ENCODE measurements at regions not wholly inside any gene's neighbourhood (a gene's known extent, or its start where the extent isn't known, plus 50 kb on each side); places are given as distances from the start of the nearest gene placed in this dataset.

DNA sequence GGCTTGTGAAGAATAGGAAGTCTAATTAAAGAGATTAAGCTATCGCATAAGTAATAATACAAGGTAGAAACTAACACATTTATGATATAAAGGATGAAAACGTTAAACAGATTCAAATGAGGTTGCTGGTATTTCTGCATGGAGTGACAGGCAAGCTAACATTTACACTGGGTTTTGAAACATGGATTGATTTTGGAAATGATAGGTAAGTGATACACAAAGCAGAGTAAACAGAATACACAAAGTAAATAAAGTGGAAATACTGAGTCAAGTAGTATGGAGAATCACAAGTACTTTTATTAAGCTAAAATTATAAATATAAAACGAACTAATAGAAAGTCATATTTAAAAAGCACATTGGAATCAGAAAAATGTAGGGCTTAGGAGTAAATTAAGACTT, 665.3 kb downstream of the STPG2 start:
- no peak overlapping the region for H3K4me3 ChIP-seq
- H3K36me3 ChIP-seq, result no peaks in the 10 kb centered on the region
- 78 to 85% (median 82%) methylated on average over 3 of the region's 3 CpGs for WGBS, 4 donors
- H3K27me3 ChIP-seq, result no peaks in the 10 kb centered on the region
- TF ChIP-seq, protein P1, sequence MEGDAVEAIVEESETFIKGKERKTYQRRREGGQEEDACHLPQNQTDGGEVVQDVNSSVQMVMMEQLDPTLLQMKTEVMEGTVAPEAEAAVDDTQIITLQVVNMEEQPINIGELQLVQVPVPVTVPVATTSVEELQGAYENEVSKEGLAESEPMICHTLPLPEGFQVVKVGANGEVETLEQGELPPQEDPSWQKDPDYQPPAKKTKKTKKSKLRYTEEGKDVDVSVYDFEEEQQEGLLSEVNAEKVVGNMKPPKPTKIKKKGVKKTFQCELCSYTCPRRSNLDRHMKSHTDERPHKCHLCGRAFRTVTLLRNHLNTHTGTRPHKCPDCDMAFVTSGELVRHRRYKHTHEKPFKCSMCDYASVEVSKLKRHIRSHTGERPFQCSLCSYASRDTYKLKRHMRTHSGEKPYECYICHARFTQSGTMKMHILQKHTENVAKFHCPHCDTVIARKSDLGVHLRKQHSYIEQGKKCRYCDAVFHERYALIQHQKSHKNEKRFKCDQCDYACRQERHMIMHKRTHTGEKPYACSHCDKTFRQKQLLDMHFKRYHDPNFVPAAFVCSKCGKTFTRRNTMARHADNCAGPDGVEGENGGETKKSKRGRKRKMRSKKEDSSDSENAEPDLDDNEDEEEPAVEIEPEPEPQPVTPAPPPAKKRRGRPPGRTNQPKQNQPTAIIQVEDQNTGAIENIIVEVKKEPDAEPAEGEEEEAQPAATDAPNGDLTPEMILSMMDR (IDR thresholded peaks at IDR 0.05), result no peak
- TF ChIP-seq POLR2A (IDR thresholded peaks at IDR 0.05), result no peak
- DNase-seq (no peak), ATAC-seq (no peak)
- H3K27ac ChIP-seq, result no peak overlapping the region
- H3K4me1 ChIP-seq, result no peaks in the 10 kb centered on the region
- peaks cover 0 to 21% (median 0%) of the 10 kb centered on the region in 12 donors for H3K9me3 ChIP-seq
- intact Hi-C loops (cut with DNase I), result no loop called here

DNA sequence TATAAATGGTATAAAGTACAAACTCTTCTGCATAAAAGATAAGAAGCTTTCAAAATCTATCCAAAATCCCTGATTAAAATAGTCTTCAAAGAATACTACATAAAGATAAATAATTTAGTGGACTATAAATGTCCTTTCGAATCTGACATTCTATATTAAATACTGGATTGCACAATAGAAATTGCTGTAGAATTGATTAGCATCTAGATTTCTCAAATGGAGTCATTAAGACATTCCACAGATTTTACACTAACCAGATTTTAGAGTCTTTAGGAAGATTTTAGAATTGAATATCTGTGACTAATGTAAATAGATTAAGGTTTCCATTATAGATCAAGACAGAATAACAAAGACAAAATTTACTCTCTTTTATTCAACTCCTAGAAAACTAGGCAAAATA, 663.9 kb downstream of the STPG2 start:
- peaks cover 0 to 17% (median 0%) of the 10 kb centered on the region in 12 donors for H3K9me3 ChIP-seq
- WGBS, 4 donors, result 64 to 72% (median 67%) methylated on average over 1 of the region's 1 CpG
- intact Hi-C loops (cut with DNase I), result no loop called here
- no peak overlapping the region for H3K27ac ChIP-seq
- no peak for TF ChIP-seq POLR2A (IDR thresholded peaks at IDR 0.05)
- TF ChIP-seq, protein P1 (IDR thresholded peaks at IDR 0.05), result no peak
- no peak overlapping the region for H3K4me3 ChIP-seq
- no peak for DNase-seq
- H3K27me3 ChIP-seq, result no peaks in the 10 kb centered on the region
- no peaks in the 10 kb centered on the region for H3K4me1 ChIP-seq
- ATAC-seq, result no peak
- no peaks in the 10 kb centered on the region for H3K36me3 ChIP-seq

DNA sequence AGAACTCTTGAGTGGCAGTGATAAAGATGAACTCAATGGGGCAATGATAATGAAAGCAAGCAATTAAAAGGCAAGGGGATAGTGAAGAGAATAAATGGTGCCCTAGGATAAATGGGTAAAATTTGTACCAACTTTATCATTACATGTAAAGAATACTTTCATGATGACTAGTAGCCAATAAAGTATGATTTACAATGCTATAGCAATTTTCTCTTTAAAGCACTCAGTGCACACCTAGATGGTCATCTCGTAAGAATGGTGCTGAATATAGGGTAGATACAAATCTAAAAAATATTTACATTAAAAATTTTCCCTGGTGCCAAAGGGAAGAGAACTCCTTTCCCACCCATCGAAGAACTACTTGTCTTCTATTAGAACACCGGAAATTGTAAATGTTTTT, 651.4 kb downstream of the STPG2 start:
- TF ChIP-seq, protein P1 (IDR thresholded peaks at IDR 0.05), result no peak
- TF ChIP-seq POLR2A (IDR thresholded peaks at IDR 0.05), result no peak
- Histone ChIP-seq H3K4me3 (no peak overlapping the region), H3K27me3 (no peaks in the 10 kb centered on the region), H3K36me3 (no peaks in the 10 kb centered on the region), H3K27ac (no peak overlapping the region), H3K4me1 (no peaks in the 10 kb centered on the region), H3K9me3 (peaks cover 0 to 6% (median 0%) of the 10 kb centered on the region in 12 donors)
- 78 to 83% (median 81%) methylated on average over 3 of the region's 3 CpGs for WGBS, 4 donors
- DNase-seq, result no peak
- ATAC-seq, result no peak
- intact Hi-C loops (cut with DNase I), result no loop called here

DNA sequence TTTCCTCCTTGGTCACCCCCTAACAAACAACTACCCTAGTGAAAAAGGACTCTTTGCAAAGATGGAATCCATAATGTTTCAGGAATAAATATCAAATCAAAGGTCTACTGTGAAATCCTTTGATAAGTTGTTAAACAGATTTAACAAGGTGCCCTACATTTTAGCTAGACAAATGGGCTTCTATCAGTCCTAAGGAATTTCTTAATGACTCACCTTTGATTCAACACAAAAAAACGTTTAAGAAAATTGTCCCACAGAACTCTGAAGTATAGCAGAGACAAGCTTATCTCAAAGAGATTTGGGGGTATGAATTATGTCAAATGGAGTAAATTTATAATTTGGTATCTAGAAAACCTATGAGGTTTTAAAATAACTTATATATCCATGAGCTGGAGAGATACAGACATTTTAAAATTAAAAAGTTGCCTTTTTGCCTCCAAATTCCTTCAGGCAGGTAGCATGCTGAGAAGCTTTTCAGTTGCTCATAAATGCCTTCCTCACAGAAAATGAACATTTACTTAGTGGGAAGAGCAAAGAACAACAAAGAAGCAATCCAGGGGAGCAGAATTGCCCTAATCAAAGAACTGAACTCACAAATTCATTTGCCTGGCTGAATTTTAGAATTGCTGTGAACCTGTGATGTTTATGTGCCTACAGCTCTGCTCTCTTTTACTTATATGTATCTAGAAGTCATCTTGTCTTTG, 649.3 kb downstream of the STPG2 start:
- no peak overlapping the region for H3K27ac ChIP-seq
- WGBS, 4 donors, result 7 to 30% (median 14%) methylated on average over 1 of the region's 1 CpG
- H3K27me3 ChIP-seq, result no peaks in the 10 kb centered on the region
- no peaks in the 10 kb centered on the region for H3K4me1 ChIP-seq
- H3K36me3 ChIP-seq, result no peaks in the 10 kb centered on the region
- no peak overlapping the region for H3K4me3 ChIP-seq
- no peak for TF ChIP-seq POLR2A (IDR thresholded peaks at IDR 0.05)
- TF ChIP-seq, protein P1 (IDR thresholded peaks at IDR 0.05), result no peak
- DNase-seq, result no peak
- intact Hi-C loops (cut with DNase I), result no loop called here
- no peak for ATAC-seq
- peaks cover 0 to 3% (median 0%) of the 10 kb centered on the region in 12 donors for H3K9me3 ChIP-seq
